Neural cell (in vitro differentiated cells): ENCODE measurements at regions not wholly inside any gene's neighbourhood (a gene's known extent, or its start where the extent isn't known, plus 50 kb on each side); places are given as distances from the start of the nearest gene placed in this dataset.

ENCODE experiments used
- H2AFZ ChIP-seq: fragments of 200-600, 300-800 bp; sonication (generic), shearing (Covaris generic); 2 replicates; pipeline ENCODE4 v1.6.0; 2014; ENCODE audit warnings: low read depth, mild to moderate bottlenecking, antibody characterized with exemption, low read length, moderate library complexity
- H3F3A ChIP-seq: fragments of 200-600 bp; shearing (Covaris generic); 2 replicates; pipeline ENCODE4 v1.6.1; 2016; ENCODE audit warnings: mild to moderate bottlenecking, moderate library complexity, mixed read lengths, antibody characterized with exemption, low read length; ENCODE audit not compliant: insufficient read depth, poor library complexity, severe bottlenecking
- H3K27ac ChIP-seq: fragments of 200-600, 300-800 bp; sonication (generic), shearing (Covaris generic); 2 replicates; pipeline ENCODE4 v1.5.1; 2014; ENCODE audit warnings: mild to moderate bottlenecking, low read length, moderate library complexity
- H3K27me3 ChIP-seq: fragments of 300-800, 200-600 bp; sonication (generic), shearing (Covaris generic); 2 replicates; pipeline ENCODE4 v1.6.0; 2014; ENCODE audit warnings: mild to moderate bottlenecking, low read depth, low read length, moderate library complexity; ENCODE audit not compliant: insufficient read depth
- H3K36me3 ChIP-seq: fragments of 300-800, 200-600 bp; sonication (generic), shearing (Covaris generic); 2 replicates; pipeline ENCODE4 v1.5.1; 2014; ENCODE audit warnings: mild to moderate bottlenecking, antibody characterized with exemption, low read length, moderate library complexity; ENCODE audit not compliant: insufficient read depth
- H3K4me2 ChIP-seq: fragments of 300-800, 200-600 bp; sonication (generic), shearing (Covaris generic); 2 replicates; pipeline ENCODE4 v1.6.0; 2014; ENCODE audit warnings: mild to moderate bottlenecking, low read length
- H3K4me3 ChIP-seq: fragments of 300-800, 200-600 bp; sonication (generic), shearing (Covaris generic); 2 replicates; pipeline ENCODE4 v1.5.1; 2014; ENCODE audit warnings: mild to moderate bottlenecking, low read length, moderate library complexity
- H3K79me2 ChIP-seq: fragments of 200-600 bp; shearing (Covaris generic); replicated peaks from 2 replicates; pipeline ENCODE4 v1.6.0; 2014; ENCODE audit warnings: mild to moderate bottlenecking, low read length, moderate library complexity; ENCODE audit not compliant: insufficient read depth
- H3K9ac ChIP-seq: fragments of 300-800, 200-600 bp; sonication (generic), shearing (Covaris generic); 2 replicates; pipeline ENCODE4 v1.6.1; 2016; ENCODE audit warnings: mild to moderate bottlenecking, low read length, mixed read lengths
- H3K9me2 ChIP-seq: fragments of 200-600 bp; shearing (Covaris generic); 2 replicates; pipeline ENCODE4 v1.6.1; 2016; ENCODE audit warnings: mild to moderate bottlenecking, low read length, mixed read lengths; ENCODE audit not compliant: insufficient read depth
- H3K9me3 ChIP-seq: fragments of 200-600, 300-800 bp; sonication (generic), shearing (Covaris generic); 2 replicates; pipeline ENCODE4 v1.6.1; 2016; ENCODE audit warnings: mild to moderate bottlenecking, mixed run types, low read length, moderate library complexity, mixed read lengths
- H4K20me1 ChIP-seq: fragments of 200-600 bp; shearing (Covaris generic); 2 replicates; pipeline ENCODE4 v1.6.1; 2016; ENCODE audit warnings: mild to moderate bottlenecking, mixed run types; ENCODE audit not compliant: insufficient read depth
- CTCF ChIP-seq: fragments of 450-650 bp; IDR thresholded peaks from 2 replicates; pipeline ENCODE4 v1.5.1; 2014; ENCODE audit warnings: antibody characterized with exemption, mild to moderate bottlenecking, moderate library complexity; ENCODE audit not compliant: poor library complexity, severe bottlenecking
- EP300 ChIP-seq: fragments of 450-650 bp; conservative IDR thresholded peaks from 2 replicates; pipeline ENCODE4 v1.6.1; 2014; ENCODE audit warnings: antibody characterized with exemption, mild to moderate bottlenecking, moderate library complexity; ENCODE audit not compliant: poor library complexity, severe bottlenecking
- EZH2 ChIP-seq: fragments of 200-600, 300-800 bp; shearing (Covaris generic), sonication (generic); IDR thresholded peaks from 2 replicates; pipeline ENCODE4 v1.6.1; 2014; ENCODE audit warnings: antibody characterized with exemption, low read length, borderline replicate concordance, mild to moderate bottlenecking; ENCODE audit not compliant: insufficient read depth, poor library complexity, severe bottlenecking
- MXI1 ChIP-seq: fragments of 450-650 bp; conservative IDR thresholded peaks from 2 replicates; pipeline ENCODE4 v1.6.1; 2014; ENCODE audit warnings: antibody characterized with exemption, mild to moderate bottlenecking; ENCODE audit not compliant: poor library complexity, severe bottlenecking
- POLR2AphosphoS5 ChIP-seq: IDR thresholded peaks from 2 replicates; pipeline ENCODE4 v1.6.1; 2012
- RAD21 ChIP-seq: fragments of 450-650 bp; conservative IDR thresholded peaks from 2 replicates; pipeline ENCODE4 v1.6.1; 2014; ENCODE audit warnings: antibody characterized with exemption, mild to moderate bottlenecking, moderate library complexity
- REST ChIP-seq: IDR thresholded peaks from 2 replicates; pipeline ENCODE4 v1.6.1; 2012; ENCODE audit warnings: borderline replicate concordance
- SMC3 ChIP-seq: fragments of 450-650 bp; conservative IDR thresholded peaks from 2 replicates; pipeline ENCODE4 v1.6.1; 2014; ENCODE audit warnings: antibody characterized with exemption, mild to moderate bottlenecking, moderate library complexity; ENCODE audit not compliant: poor library complexity
- TAF1 ChIP-seq: IDR thresholded peaks from 2 replicates; pipeline ENCODE4 v1.6.1; 2012; ENCODE audit warnings: low read depth

- Histone ChIP-seq H3K9ac (no peak overlapping the region), H3K4me2 (no peak overlapping the region), H4K20me1 (no peaks in the 10 kb centered on the region), H3K9me2 (no peaks in the 10 kb centered on the region), H3K27me3 (no peaks in the 10 kb centered on the region), H3K36me3 (no peaks in the 10 kb centered on the region), H3K9me3 (no peaks in the 10 kb centered on the region), H3K79me2 (no peaks in the 10 kb centered on the region), H3K27ac (no peak overlapping the region), H2AFZ (no peak overlapping the region), H3K4me3 (no peak overlapping the region), H3F3A (no peaks in the 10 kb centered on the region)
- TF ChIP-seq SMC3 (no peak), EZH2 (no peak), RAD21 (no peak), MXI1 (no peak), REST (no peak), TAF1 (no peak), CTCF (no peak), EP300 (no peak), POLR2AphosphoS5 (no peak)
Measured at GRCh38 chr15:97037080-97037479, 706.6 kb downstream of the NR2F2 start.

GRCh38 chr15:97045666-97046421 lies 715.3 kb downstream of the NR2F2 start:
- no peak overlapping the region for H2AFZ ChIP-seq
- no peak overlapping the region for H3K9ac ChIP-seq
- H3K9me2 ChIP-seq: no peaks in the 10 kb centered on the region
- H3K4me2 ChIP-seq: no peak overlapping the region
- no peaks in the 10 kb centered on the region for H3F3A ChIP-seq
- H3K79me2 ChIP-seq: no peaks in the 10 kb centered on the region
- no peaks in the 10 kb centered on the region for H3K36me3 ChIP-seq
- H3K27ac ChIP-seq: no peak overlapping the region
- H4K20me1 ChIP-seq: no peaks in the 10 kb centered on the region
- no peaks in the 10 kb centered on the region for H3K27me3 ChIP-seq
- no peak overlapping the region for H3K4me3 ChIP-seq
- no peak for TF ChIP-seq SMC3
- no peak for TF ChIP-seq EP300
- TF ChIP-seq TAF1: no peak
- no peak for TF ChIP-seq EZH2
- TF ChIP-seq RAD21: no peak
- no peak for TF ChIP-seq CTCF
- no peak for TF ChIP-seq REST
- no peak for TF ChIP-seq POLR2AphosphoS5
- TF ChIP-seq MXI1: no peak
- no peaks in the 10 kb centered on the region for H3K9me3 ChIP-seq
